Panc1 (cell line): ENCODE measurements at regions not wholly inside any gene's neighbourhood (a gene's known extent, or its start where the extent isn't known, plus 50 kb on each side); places are given as distances from the start of the nearest gene placed in this dataset.

Experiments used
- ATAC-seq: fragments of 200-7000 bp; cut with Tn5 transposase; 2 replicates; pipeline ENCODE4 v1.9.1; 2020; ENCODE audit warnings: mild to moderate bottlenecking, moderate library complexity
- BruUV-seq: library from RNA; stranded (reverse); fragments of 400-500 nt; replicated peaks from 2 replicates; lab custom pipeline; 2021; lab: Mats Ljungman, UMichigan
- CTCF ChIA-PET: fragments of 300-600 bp; sonication (Branson Sonifier 250); formaldehyde crosslinking; loops from one replicate; lab custom pipeline; 2022; ENCODE audit warnings: antibody characterized with exemption; lab: Charles Lee
- POLR2A ChIA-PET: fragments of 300-600 bp; sonication (Branson Sonifier 250); formaldehyde crosslinking; loops from one replicate; lab custom pipeline; 2022; ENCODE audit warnings: antibody characterized with exemption; lab: Charles Lee
- DNase-seq: peaks from one replicate; pipeline ENCODE4 v3.0.0-alpha.2; 2010; ENCODE audit warnings: low read depth, low spot score
- H3K27ac ChIP-seq: 2 replicates; pipeline ENCODE4 v1.5.1; 2011; ENCODE audit warnings: mild to moderate bottlenecking, low read length, inconsistent platforms
- H3K27me3 ChIP-seq: fragments of 200-500 bp; sonication (Bioruptor generic); 2 replicates; pipeline ENCODE4 v1.6.0; 2014; ENCODE audit warnings: low read length, inconsistent platforms; ENCODE audit not compliant: control insufficient read depth, insufficient read depth
- H3K36me3 ChIP-seq: fragments of 200-500 bp; sonication (Bioruptor generic); 2 replicates; pipeline ENCODE4 v1.5.1; 2014; ENCODE audit warnings: inconsistent platforms, mild to moderate bottlenecking, low read length, moderate library complexity; ENCODE audit not compliant: control insufficient read depth, insufficient read depth
- H3K4me1 ChIP-seq: 2 replicates; pipeline ENCODE4 v1.5.1; 2011; ENCODE audit warnings: inconsistent platforms, mild to moderate bottlenecking, low read length, moderate library complexity; ENCODE audit not compliant: control insufficient read depth, insufficient read depth
- H3K4me3 ChIP-seq, 2 experiments: 2 replicates each; pipeline ENCODE4 v1.5.1; 2011 to 2012; ENCODE audit warnings: low read depth in 2 of 2, low read length in 2 of 2, mild to moderate bottlenecking in 2 of 2, inconsistent platforms in 1 of 2, moderate library complexity in 1 of 2
- H3K9me3 ChIP-seq: fragments of 200-500 bp; sonication (Bioruptor generic); 2 replicates; pipeline ENCODE4 v1.5.1; 2014; ENCODE audit warnings: low read depth, mild to moderate bottlenecking, inconsistent platforms, low read length, moderate library complexity; ENCODE audit not compliant: control insufficient read depth, insufficient read depth
- POLR2AphosphoS5 ChIP-seq: IDR thresholded peaks from 2 replicates; pipeline ENCODE4 v1.6.1; 2012; ENCODE audit warnings: mild to moderate bottlenecking, low read depth, low read length, moderate library complexity
- SIN3A ChIP-seq: IDR thresholded peaks from 2 replicates; pipeline ENCODE4 v1.6.1; 2012; ENCODE audit warnings: low read depth, mild to moderate bottlenecking, low read length, moderate library complexity, borderline replicate concordance; ENCODE audit not compliant: insufficient read depth
- TCF7L2 ChIP-seq: IDR thresholded peaks from 2 replicates; pipeline ENCODE4 v1.6.1; 2011; ENCODE audit warnings: mild to moderate bottlenecking, low read depth, low read length, inconsistent platforms
- in situ Hi-C: cut with HindIII; loops from 2 replicates; pipeline ENCODE4 v1.10.0; 2016; ENCODE audit warnings: low sequenced_read_pairs, low pct_unique_long_range_greater_than_20kb
- intact Hi-C: fragments of 100-400 bp; cut with micrococcal nuclease; formaldehyde crosslinking; loops from one replicate; pipeline ENCODE4 v1.10.0; 2022; ENCODE audit not compliant: unreplicated experiment
- TF ChIP-seq, protein P1 (sequence below): fragments of 450-650 bp; IDR thresholded peaks from 2 replicates; pipeline ENCODE4 v1.5.1; 2017; ENCODE audit warnings: mild to moderate bottlenecking
- TF ChIP-seq, protein P2 (sequence below), 2 experiments: IDR thresholded peaks; 2 replicates each; pipeline ENCODE4 v1.6.1; 2011 to 2012; ENCODE audit warnings: low read depth in 2 of 2, control low read depth in 1 of 2, low read length in 1 of 2, mild to moderate bottlenecking in 1 of 2, moderate library complexity in 1 of 2; ENCODE audit not compliant: insufficient read depth in 1 of 2

GRCh38 chr5:135214897-135215616 lies 181.0 kb upstream of the PITX1 start:
- no peak for DNase-seq
- no peak overlapping the region for H3K4me3 ChIP-seq
- ChIA-PET CTCF (no interaction called here), POLR2A (no interaction called here)
- no peak overlapping the region for H3K27ac ChIP-seq
- no peaks in the 10 kb centered on the region for H3K27me3 ChIP-seq
- in situ Hi-C loops (no loop called here), intact Hi-C loops (no loop called here)
- no peaks in the 10 kb centered on the region for H3K4me1 ChIP-seq
- TF ChIP-seq, protein P1, sequence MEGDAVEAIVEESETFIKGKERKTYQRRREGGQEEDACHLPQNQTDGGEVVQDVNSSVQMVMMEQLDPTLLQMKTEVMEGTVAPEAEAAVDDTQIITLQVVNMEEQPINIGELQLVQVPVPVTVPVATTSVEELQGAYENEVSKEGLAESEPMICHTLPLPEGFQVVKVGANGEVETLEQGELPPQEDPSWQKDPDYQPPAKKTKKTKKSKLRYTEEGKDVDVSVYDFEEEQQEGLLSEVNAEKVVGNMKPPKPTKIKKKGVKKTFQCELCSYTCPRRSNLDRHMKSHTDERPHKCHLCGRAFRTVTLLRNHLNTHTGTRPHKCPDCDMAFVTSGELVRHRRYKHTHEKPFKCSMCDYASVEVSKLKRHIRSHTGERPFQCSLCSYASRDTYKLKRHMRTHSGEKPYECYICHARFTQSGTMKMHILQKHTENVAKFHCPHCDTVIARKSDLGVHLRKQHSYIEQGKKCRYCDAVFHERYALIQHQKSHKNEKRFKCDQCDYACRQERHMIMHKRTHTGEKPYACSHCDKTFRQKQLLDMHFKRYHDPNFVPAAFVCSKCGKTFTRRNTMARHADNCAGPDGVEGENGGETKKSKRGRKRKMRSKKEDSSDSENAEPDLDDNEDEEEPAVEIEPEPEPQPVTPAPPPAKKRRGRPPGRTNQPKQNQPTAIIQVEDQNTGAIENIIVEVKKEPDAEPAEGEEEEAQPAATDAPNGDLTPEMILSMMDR: no peak
- TF ChIP-seq TCF7L2 (no peak), POLR2AphosphoS5 (no peak), SIN3A (no peak)
- TF ChIP-seq, protein P2, sequence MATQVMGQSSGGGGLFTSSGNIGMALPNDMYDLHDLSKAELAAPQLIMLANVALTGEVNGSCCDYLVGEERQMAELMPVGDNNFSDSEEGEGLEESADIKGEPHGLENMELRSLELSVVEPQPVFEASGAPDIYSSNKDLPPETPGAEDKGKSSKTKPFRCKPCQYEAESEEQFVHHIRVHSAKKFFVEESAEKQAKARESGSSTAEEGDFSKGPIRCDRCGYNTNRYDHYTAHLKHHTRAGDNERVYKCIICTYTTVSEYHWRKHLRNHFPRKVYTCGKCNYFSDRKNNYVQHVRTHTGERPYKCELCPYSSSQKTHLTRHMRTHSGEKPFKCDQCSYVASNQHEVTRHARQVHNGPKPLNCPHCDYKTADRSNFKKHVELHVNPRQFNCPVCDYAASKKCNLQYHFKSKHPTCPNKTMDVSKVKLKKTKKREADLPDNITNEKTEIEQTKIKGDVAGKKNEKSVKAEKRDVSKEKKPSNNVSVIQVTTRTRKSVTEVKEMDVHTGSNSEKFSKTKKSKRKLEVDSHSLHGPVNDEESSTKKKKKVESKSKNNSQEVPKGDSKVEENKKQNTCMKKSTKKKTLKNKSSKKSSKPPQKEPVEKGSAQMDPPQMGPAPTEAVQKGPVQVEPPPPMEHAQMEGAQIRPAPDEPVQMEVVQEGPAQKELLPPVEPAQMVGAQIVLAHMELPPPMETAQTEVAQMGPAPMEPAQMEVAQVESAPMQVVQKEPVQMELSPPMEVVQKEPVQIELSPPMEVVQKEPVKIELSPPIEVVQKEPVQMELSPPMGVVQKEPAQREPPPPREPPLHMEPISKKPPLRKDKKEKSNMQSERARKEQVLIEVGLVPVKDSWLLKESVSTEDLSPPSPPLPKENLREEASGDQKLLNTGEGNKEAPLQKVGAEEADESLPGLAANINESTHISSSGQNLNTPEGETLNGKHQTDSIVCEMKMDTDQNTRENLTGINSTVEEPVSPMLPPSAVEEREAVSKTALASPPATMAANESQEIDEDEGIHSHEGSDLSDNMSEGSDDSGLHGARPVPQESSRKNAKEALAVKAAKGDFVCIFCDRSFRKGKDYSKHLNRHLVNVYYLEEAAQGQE (IDR thresholded peaks at IDR 0.05; ENCODE audit: insufficient read depth in 1 of 2, low read depth in 2 of 2, low read length in 1 of 2): no peak
- no peak for ATAC-seq
- no TSS peak for BruUV-seq
- no peaks in the 10 kb centered on the region for H3K36me3 ChIP-seq
- no peaks in the 10 kb centered on the region for H3K9me3 ChIP-seq

DNA sequence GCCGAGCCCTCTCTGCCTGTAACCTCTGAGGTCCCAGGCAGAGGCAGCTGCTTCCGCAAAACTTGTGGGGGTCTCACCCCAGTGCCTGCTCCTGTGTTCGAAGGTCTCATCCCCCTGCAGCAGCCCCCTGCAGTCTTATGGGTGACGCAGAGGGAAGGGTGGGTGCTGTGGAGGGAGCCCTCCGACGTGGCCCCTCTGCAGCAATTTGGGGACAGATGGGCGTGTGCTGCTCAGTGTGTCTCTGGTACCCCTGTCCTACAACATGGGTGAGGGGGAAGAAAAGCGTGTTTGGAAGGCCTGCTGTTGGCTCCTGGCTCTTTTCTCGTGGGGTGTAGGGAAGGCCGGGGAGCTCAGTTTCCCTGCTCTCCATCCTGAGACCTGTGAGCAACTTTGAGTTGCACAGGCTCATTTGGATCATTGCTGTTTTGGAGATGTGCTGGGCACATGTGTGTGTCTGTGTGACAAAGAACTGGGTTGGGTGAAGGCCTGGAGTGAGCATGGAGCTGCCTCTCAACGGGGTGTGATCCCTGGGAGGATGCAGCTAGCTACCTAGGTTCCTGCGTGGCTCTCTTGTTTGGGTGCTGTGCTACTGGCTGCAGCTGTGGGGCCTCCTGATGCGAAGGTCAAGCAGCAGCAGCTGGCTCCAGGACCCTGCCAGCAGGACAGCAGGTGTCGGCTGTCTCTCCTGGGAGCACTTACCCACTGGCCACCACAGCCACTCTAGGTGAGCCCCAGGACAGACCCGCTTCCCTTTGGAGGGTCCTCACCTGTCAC lies 179.6 kb upstream of the PITX1 start:
- ChIA-PET POLR2A (no interaction called here), CTCF (interaction anchor here (1.7 kb wide), 1 partner anchor 10 kb away, joined by 7 read pairs; no protein-coding TSS in a partner anchor)
- TF ChIP-seq TCF7L2 (no peak), POLR2AphosphoS5 (no peak), SIN3A (no peak)
- TF ChIP-seq, protein P1: no peak
- TF ChIP-seq, protein P2 (IDR thresholded peaks at IDR 0.05; ENCODE audit: insufficient read depth in 1 of 2, low read depth in 2 of 2, low read length in 1 of 2): no peak

More for the DNA sequence above, 179.6 kb upstream of the PITX1 start:
- DNase-seq (no peak), ATAC-seq (no peak)
- H3K9me3 ChIP-seq: no peaks in the 10 kb centered on the region
- no TSS peak for BruUV-seq
- in situ Hi-C loops (no loop called here), intact Hi-C loops (no loop called here)
- no peaks in the 10 kb centered on the region for H3K36me3 ChIP-seq
- H3K27ac ChIP-seq: no peak overlapping the region
- no peaks in the 10 kb centered on the region for H3K27me3 ChIP-seq
- no peaks in the 10 kb centered on the region for H3K4me1 ChIP-seq
- no peak overlapping the region for H3K4me3 ChIP-seq
